Amygdala (tissue), 56 donors: ENCODE measurements at regions not wholly inside any gene's neighbourhood (a gene's known extent, or its start where the extent isn't known, plus 50 kb on each side); places are given as distances from the start of the nearest gene placed in this dataset.
A peak's percentile ranks its signal among the peaks of the same experiment; 100 is the strongest.

ENCODE experiments used
- DNase-seq, 56 donors: peaks; one replicate each; lab custom pipeline; 2025; lab: John Stamatoyannopoulos, UW

GRCh38 chr17:72479113-72479512 lies 358.3 kb downstream of the SOX9 start:
- no peak for DNase-seq

GRCh38 chr17:72481572-72481971 lies 360.8 kb downstream of the SOX9 start:
- DNase-seq: no peak

GRCh38 chr17:72485596-72485995 lies 364.8 kb downstream of the SOX9 start:
- DNase-seq: no peak

- DNase-seq: no peak
Observed at GRCh38 chr17:72486806-72487205, 366.0 kb downstream of the SOX9 start.

GRCh38 chr17:72487731-72488494 lies 367.1 kb downstream of the SOX9 start:
- no peak for DNase-seq

GRCh38 chr17:72488555-72489271 lies 367.9 kb downstream of the SOX9 start:
- no peak for DNase-seq

GRCh38 chr17:72489272-72489641 lies 368.4 kb downstream of the SOX9 start:
- DNase-seq: no peak

GRCh38 chr17:72491102-72491501 lies 370.3 kb downstream of the SOX9 start:
- DNase-seq: no peak

GRCh38 chr17:72492494-72492893 lies 371.7 kb downstream of the SOX9 start:
- no peak for DNase-seq

GRCh38 chr17:72492941-72493340 lies 372.1 kb downstream of the SOX9 start:
- no peak for DNase-seq

- no peak for DNase-seq
Observed at GRCh38 chr17:72494566-72494965, 373.7 kb downstream of the SOX9 start.

GRCh38 chr17:72496461-72496860 lies 375.6 kb downstream of the SOX9 start:
- DNase-seq: no peak

- DNase-seq: no peak
Observed at GRCh38 chr17:72497915-72498314, 377.1 kb downstream of the SOX9 start.

- DNase-seq: no peak
Observed at GRCh38 chr17:72498364-72499210, 377.8 kb downstream of the SOX9 start.

- peak in 38 of 56 donors; percentile 10 to 85 (median 45) for DNase-seq
Observed at GRCh38 chr17:72501404-72502370, 380.9 kb downstream of the SOX9 start.

GRCh38 chr17:72502371-72503341 lies 381.8 kb downstream of the SOX9 start:
- DNase-seq: no peak

- no peak for DNase-seq
Observed at GRCh38 chr17:72503556-72503955, 382.7 kb downstream of the SOX9 start.

- no peak for DNase-seq
Observed at GRCh38 chr17:72504783-72505182, 384.0 kb downstream of the SOX9 start.

- no peak for DNase-seq
Observed at GRCh38 chr17:72506773-72507172, 386.0 kb downstream of the SOX9 start.
